ENCODE measurements at regions not wholly inside any gene's neighbourhood (a gene's known extent, or its start where the extent isn't known, plus 50 kb on each side); places are given as distances from the start of the nearest gene placed in this dataset.

GRCh38 chr11:38648604-38649003, 2050.6 kb upstream of the RAG2 start:
- no peaks in the 10 kb centered on the region for H3K4me1 ChIP-seq (ENCODE audit: control insufficient read depth in 1 of 2, insufficient read depth in 2 of 2, low read length in 2 of 2)
- no peak overlapping the region for H3K9ac ChIP-seq (ENCODE audit: low read length)
- no peak overlapping the region for H3K27ac ChIP-seq (ENCODE audit: low read depth, low read length)
- BruUV-seq (replicated peaks) = no TSS peak
- no peaks in the 10 kb centered on the region for H3K9me2 ChIP-seq (ENCODE audit: insufficient read depth)
- DNase-seq (ENCODE audit: low read depth, low spot score) (no peak), ATAC-seq (no peak)
- no peak for TF ChIP-seq CTCF (IDR thresholded peaks at IDR 0.05 in 2 of 3, conservative IDR thresholded peaks at IDR 0.05 in 1 of 3; ENCODE audit: borderline replicate concordance in 1 of 3, insufficient read depth in 1 of 3, low read depth in 2 of 3, low read length in 2 of 3)
- no peak for TF ChIP-seq EZH2phosphoT487 (IDR thresholded peaks at IDR 0.05; ENCODE audit: borderline replicate concordance)
- no peak for TF ChIP-seq EZH2 (IDR thresholded peaks at IDR 0.05)
- no peak for TF ChIP-seq ZNF274 (IDR thresholded peaks at IDR 0.05; ENCODE audit: low read depth, low read length)
- no peak for TF ChIP-seq RAD21 (IDR thresholded peaks at IDR 0.05; ENCODE audit: low read depth)
- no peak for TF ChIP-seq REST (IDR thresholded peaks at IDR 0.05; ENCODE audit: low read depth)
- no peak for TF ChIP-seq EGR1 (IDR thresholded peaks at IDR 0.05; ENCODE audit: low read depth)
- no peaks in the 10 kb centered on the region for H3K27me3 ChIP-seq (ENCODE audit: insufficient read depth, low read length)
- no peak overlapping the region for H3K4me3 ChIP-seq (replicated peaks in 1 of 2; ENCODE audit: low read depth in 1 of 2, low read length in 2 of 2)
- ChIA-PET CTCF (no interaction called here), POLR2A (no interaction called here), RAD21 (ENCODE audit: low non-redundant PET in 1 of 2, low total read pairs in 2 of 2, uncharacterized antibody in 2 of 2, unreplicated experiment in 2 of 2) (no interaction called here)
- H3K36me3 ChIP-seq (ENCODE audit: control insufficient read depth in 1 of 2, insufficient read depth in 2 of 2, low read length in 2 of 2) = no peaks in the 10 kb centered on the region
- H3K9me3 ChIP-seq (ENCODE audit: control insufficient read depth in 1 of 2, insufficient read depth in 1 of 2, low read depth in 1 of 2, low read length in 2 of 2) = peaks cover 8 to 12% of the 10 kb centered on the region in 2 experiments; a peak in 2 of 4 replicates
- H2AFZ ChIP-seq (ENCODE audit: low read depth, low read length, poor library complexity, severe bottlenecking) = no peak overlapping the region
- intact Hi-C loops (cut with micrococcal nuclease) = no loop called here
- H3K79me2 ChIP-seq (ENCODE audit: insufficient read depth, low read length) = no peaks in the 10 kb centered on the region
- H4K20me1 ChIP-seq (ENCODE audit: insufficient read depth) = no peaks in the 10 kb centered on the region
- H3K4me2 ChIP-seq (ENCODE audit: low read length) = no peak overlapping the region
